GM18951 (cell line): ENCODE measurements at regions not wholly inside any gene's neighbourhood (a gene's known extent, or its start where the extent isn't known, plus 50 kb on each side); places are given as distances from the start of the nearest gene placed in this dataset.
"Not testable (repeated sequence)": the region's sequence is repeated elsewhere in the genome, so short reads cannot be mapped to it uniquely, and the experiment has no call there.

Experiments used
- POLR2A ChIP-seq: IDR thresholded peaks from 4 replicates; pipeline ENCODE4 v1.6.1; 2011; ENCODE audit warnings: mild to moderate bottlenecking; ENCODE audit not compliant: insufficient read length, insufficient read depth; ENCODE audit errors: extremely low read depth
- in situ Hi-C: fragments of 300-500 bp; cut with MboI; formaldehyde crosslinking; loops from one replicate; pipeline ENCODE4 v1.12.0; 2022; ENCODE audit warnings: low sequenced_read_pairs, mixed read lengths, inconsistent platforms; ENCODE audit not compliant: unreplicated experiment

DNA sequence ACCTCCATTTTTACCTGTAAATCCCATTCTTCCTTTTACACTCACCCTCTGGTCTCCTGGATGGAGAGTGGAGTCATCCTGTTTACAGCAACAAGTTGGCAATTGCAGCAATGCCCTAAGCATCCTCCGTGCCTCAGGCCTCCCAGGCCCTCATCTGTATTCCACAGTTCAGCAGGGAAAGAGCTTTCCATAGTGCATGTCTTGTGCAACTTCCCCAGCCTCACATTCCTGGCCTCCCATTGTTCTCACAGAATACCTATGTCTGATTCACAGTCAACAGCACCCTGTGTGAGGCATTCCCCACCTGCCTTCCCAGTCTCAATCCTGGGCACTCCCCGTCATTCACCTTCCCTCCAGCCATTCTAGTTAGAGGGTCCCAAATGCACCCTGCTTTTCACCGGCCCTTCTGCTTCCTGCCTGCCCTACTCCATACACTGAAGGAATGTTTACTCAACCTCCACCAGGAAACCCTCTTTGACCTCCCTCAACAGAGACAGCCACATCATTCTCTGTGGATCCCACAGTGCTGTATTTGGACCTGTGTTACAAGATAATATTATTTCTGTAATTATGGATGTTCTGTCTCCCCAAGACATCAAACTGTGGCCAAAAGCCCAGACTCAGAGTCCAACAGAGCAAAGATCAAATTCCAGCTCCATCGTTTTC is 405.7 kb downstream of the BUD13 start:
- in situ Hi-C loops: no loop called here
- no peak for TF ChIP-seq POLR2A

DNA sequence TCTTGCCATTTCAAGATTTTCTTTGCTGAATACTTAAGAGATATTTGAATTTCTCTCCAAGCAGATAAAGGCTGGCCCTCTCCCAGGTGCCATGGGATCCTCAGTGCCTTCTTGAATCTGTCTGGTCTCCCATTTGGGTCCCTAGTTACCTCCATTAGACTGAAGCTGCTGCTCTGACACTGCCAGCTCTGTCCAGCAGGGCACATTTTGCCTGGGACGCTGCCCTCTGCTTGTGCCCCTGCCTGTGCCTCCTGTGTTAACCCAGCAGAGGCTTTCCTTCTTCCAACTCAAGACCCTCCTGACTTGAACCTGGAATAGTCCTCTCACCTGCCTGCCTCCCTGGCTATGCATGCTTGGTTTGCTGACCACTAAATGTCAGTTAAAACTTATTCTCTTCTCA is 406.3 kb downstream of the BUD13 start:
- in situ Hi-C loops: no loop called here
- no peak for TF ChIP-seq POLR2A

DNA sequence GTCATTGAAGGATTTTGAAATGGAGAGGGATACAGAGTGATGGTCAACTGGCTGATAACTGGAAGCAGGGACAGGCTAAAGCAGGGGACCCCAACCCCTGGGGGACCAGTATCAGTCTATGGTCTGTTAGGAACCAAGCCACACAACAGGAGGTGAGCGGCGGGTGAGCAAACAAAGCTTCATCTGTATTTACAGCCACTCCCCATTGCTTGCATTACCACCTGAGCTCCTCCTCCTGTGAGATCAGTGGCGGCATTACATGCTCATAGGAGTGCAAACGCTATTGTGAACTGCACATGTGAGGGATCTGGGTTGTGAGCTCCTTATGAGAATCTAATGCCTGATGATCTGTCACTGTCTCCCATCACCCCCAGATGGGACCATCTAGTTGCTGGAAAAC is 407.9 kb downstream of the BUD13 start:
- in situ Hi-C loops: not testable (repeated sequence)

DNA sequence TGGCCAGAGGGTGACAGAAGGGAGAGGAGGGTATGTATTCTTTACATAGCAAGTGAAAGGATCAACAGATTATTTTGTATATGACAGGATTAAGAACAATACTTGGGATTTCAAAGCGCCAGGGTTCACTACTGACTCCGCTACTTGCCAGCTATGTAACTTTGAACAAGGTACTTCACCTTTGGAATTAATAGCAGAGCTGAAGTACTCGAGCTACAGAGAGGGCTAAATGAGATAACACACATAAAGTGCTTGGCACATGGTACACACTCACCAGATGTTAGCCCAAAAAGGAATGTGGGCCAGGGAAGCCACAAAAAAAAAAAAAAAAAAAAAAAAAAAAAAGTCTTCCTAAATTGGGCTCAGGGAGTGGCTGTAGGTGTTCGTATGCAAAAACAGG is 408.4 kb downstream of the BUD13 start:
- in situ Hi-C loops: no loop called here
- no peak for TF ChIP-seq POLR2A

DNA sequence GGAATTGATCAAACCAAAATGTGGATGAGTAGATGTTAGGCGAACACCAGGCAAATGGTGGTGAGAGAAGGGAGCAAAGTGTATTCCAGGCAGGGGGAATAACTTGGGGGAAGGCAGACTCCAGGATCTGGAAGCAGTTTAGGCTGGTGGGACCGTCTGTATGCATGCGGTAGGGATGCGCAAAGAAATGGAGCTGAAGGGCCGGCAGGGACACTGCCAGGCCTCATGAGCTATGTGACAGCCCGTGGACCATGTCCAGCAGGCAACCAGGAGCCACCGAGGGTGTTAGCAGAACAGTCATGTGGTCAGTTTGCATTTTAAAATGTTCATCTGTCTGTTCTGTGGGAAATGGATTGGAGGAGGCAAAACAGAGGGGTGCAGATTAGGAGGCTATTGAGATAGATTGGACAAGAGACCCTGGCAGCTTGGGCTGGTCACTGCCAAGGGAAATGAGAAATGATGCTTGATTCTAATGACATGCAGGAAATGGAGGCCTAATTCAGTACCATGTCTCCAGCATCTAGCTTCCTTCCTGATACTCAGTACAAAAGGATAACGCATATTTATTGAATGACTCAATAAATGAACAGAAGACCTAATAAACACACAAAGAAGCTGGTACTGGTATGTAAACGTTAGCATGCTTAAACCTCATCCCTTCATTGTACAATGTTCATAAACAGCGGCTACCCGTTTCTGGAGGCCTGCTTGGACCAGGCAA is 412.4 kb downstream of the BUD13 start:
- no peak for TF ChIP-seq POLR2A
- in situ Hi-C loops: no loop called here

DNA sequence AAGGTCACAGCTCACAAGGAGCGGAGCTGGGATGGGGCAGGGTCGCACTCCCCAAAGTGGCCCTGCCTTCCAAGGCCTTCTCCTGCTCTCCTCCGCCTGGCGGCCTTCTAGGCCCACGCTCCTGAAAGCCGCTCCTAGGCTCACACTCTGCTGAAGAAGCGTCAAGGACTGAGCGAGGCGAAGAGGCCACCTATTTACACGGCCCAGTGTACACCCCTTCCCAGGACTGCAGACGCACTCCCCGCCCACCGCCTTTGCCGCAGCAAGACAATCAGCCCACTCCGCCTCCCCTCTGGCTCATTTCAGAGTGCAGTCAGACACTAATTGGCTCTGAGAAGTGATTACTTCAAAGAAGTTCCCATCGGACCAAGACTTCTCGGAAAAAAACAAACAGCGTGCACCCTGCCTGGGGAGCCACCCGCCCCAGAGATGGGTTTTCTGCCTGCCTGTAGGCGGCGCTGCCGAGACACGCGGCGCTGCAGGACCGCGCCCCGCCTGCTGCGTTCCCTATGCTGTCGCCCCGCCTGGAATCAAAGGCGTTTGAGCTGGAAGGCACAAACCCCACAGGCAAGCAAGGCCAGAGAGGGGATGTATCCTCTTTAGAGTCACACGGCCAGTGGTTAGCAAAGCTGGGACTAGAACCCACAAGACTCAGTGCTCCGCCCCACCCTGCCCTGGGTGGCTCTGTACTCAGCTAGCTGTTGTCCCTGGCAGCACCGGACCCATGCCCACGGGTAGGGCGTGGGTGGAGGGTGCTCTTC is 414.8 kb downstream of the BUD13 start:
- in situ Hi-C loops: no loop called here
- TF ChIP-seq POLR2A: no peak

DNA sequence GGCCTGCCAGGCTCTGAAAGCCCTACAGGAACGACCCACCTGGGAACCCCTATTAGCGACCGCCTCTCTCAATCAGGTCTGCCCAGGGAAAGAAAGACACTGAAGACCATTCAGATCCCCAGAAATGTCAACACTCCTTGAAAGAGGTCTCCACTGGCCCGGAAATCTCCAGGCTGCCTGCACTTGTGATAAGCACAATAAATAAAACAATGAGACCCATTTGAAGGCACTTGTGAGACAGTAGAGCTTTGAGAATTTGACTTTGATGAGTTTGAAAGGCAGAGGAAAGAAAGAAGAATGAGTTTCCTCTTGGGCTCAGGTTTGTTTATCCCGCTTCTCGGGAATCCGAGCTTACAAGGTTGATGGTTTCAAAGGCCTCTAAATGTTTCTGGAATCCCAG is 416.3 kb downstream of the BUD13 start:
- no peak for TF ChIP-seq POLR2A
- in situ Hi-C loops: no loop called here

DNA sequence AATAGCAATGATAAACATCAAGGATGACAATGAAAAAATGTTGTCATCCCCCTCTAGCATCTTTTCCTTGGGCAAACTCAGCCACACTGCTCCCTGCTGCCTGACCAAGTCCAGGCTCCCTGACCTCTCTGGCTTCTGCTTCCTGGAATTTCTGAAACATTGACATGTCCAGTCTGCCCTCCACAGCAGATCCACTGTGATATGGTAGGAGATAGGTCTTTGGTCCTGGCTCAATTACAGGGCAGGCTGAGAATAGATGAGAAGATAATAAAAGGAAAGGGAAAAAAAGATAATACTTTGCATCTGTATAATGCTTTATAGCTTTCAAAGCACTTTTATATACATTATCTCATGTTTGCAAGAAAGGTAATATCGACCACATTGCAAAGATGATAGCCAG is 417.7 kb downstream of the BUD13 start:
- TF ChIP-seq POLR2A: no peak
- in situ Hi-C loops: no loop called here

DNA sequence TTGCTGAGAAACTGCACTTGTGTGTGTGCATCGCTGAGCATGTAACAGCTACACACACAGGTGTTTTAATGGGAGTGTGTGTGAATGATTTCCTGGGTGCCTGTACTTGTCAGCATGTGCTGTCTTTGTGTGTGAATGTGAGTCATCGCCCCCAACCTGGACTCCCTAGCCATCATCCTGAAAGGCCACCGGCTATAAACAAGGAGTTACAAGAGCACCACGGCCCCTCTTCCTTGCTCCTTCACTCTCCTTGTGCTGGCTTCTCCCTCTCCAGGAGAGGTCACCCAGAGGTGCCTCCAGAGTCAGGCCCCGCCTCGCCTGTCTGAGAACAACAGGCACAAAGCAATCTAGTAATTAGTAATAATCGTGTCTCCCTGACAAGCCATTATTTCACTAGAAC is 419.2 kb downstream of the BUD13 start:
- no peak for TF ChIP-seq POLR2A
- in situ Hi-C loops: no loop called here

DNA sequence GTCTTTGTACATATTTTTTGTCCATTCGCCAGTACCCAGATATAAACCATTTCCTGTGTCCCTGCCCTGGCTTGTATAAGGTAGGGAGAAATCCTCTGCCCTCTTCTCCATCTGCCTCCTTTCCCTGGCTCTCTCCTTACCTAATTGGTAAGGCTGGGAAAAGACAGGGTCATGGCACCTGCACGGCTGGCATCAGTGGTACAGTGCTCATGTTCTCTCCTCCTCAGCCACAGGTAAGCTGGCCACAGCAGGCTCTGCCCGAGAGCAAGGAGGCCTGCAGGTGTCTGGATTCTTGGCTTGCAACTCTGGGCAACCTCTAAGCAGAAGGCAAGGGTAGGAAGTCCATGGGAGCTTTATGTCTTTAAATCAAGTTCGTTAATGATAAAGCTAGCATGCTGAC is 419.9 kb downstream of the BUD13 start:
- in situ Hi-C loops: no loop called here
- no peak for TF ChIP-seq POLR2A

DNA sequence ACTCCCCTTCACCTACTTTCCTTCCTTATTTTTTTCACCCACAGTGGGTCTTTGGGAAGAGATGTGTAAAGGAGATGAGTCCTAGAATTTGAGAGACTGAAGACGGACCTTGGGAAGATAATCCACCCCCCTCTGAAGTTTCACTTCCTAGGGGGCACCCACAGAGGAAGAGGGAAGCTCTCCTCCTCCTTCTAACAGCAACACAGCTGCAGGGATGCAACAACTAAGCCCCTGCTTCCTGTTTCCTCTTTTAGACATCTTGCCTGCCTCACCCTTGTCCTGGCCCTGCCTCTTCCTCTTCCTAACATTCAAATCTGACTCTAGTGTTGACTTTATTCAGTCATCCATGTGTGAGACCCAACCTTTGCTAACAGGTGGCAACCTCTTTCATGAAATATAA is 424.6 kb downstream of the BUD13 start:
- in situ Hi-C loops: no loop called here
- TF ChIP-seq POLR2A: no peak

DNA sequence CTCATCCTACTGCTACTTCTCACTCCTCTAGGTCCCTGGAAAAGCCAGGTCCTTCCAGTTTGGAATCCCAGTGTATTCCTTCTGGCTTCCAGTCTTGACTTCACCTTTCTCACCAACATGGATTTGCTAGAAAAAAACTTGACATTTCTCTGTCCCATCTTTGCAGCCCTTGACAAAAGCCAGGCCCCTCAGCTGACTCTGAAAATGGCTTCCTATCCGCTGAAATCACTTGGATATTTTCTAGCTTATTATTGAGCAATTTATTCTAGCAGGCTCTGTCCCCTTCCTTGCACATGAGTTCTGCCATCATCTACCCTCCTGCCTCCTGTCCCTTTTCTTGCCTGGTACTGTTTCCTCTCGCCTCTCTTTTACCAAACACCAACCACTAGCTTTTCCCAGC is 427.2 kb downstream of the BUD13 start:
- in situ Hi-C loops: no loop called here
- TF ChIP-seq POLR2A: no peak

DNA sequence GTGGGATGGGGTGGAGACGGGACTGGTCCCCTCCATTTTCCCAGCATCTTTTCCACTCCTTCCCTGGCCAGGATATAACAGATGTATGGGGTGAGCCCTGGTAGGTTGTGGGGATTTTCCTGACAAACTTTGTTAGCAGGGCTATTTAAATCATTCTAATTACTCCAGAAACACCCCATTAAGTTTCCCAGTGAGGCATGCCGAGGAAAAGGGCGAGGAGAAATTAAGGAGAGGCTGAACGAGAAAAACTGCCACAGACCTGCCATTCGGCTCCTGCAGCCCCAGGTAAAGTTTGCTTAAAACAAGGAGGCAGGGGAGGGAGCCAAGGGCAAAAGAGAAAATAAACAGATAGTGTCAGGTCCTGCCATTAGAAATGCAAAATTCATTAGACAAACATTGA is 428.2 kb downstream of the BUD13 start:
- in situ Hi-C loops: no loop called here
- TF ChIP-seq POLR2A: no peak

DNA sequence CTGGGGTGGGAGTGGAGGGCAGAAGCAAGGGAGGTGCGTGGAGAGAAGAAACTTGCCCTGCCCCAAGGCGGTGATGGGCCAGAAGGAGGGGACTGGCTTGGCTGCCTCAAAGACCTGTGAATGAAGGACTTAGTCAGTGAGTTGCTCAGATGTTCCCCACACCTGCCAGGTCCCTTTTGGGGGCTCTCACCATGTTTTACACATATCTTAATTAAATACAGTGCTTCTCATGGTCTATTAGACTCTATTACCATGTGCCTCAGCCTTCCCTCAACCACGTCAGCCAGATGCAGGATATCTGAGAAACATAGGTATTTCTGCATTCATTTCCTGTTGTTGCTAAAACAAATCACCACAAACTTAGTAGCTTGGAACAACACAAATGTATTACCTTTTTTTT is 429.5 kb downstream of the BUD13 start:
- TF ChIP-seq POLR2A: no peak
- in situ Hi-C loops: no loop called here

DNA sequence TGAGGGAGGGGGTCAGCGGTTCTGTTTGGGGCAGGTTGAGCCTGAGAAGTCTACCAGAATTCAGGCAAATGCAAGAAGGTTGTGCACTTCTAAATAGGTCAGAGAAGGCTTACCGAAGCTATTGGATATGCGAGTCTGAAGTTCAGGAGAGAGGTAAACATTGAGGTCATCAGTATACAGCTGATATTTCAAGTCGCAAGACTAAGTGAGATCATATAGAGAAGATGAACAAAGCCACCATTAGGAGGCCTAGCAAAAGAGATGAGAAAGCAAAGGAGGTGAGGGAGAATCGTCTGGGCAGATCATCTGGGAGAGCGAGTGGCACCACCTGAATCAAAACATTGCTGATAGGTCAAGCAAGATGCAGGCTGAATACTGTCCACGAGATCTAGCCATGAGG is 430.6 kb downstream of the BUD13 start:
- TF ChIP-seq POLR2A: no peak
- in situ Hi-C loops: no loop called here
